ENCODE measurements at regions not wholly inside any gene's neighbourhood (a gene's known extent, or its start where the extent isn't known, plus 50 kb on each side); places are given as distances from the start of the nearest gene placed in this dataset.
"Not testable (repeated sequence)": the region's sequence is repeated elsewhere in the genome, so short reads cannot be mapped to it uniquely, and the experiment has no call there.

DNA sequence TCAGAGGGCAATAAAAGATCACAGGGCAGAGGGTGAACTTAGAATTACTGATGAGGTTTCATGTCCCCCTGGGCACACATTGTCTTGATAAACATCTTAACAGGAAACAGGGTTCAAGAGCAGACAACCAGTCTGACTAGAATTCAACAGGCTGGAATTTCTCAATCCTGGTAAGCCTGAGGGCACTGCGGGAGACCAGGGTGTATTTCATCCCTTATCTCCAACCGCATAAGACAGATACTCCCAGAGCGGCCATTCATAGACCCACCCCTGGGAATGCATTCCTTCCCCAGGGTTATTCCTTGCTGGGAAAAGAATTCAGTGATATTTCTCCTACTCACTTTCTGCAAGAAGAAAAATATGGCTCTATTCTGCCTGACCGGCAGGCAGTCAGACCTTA lies 549.5 kb upstream of the ADGRB3 start:
- TF ChIP-seq, protein P1, sequence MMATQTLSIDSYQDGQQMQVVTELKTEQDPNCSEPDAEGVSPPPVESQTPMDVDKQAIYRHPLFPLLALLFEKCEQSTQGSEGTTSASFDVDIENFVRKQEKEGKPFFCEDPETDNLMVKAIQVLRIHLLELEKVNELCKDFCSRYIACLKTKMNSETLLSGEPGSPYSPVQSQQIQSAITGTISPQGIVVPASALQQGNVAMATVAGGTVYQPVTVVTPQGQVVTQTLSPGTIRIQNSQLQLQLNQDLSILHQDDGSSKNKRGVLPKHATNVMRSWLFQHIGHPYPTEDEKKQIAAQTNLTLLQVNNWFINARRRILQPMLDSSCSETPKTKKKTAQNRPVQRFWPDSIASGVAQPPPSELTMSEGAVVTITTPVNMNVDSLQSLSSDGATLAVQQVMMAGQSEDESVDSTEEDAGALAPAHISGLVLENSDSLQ (IDR thresholded peaks at IDR 0.05), result 0 out of 2 replicates have a peak, but pooled peaks have one; percentile 41
- not testable (repeated sequence) for TF ChIP-seq ZNF384 (IDR thresholded peaks at IDR 0.05); FOXA1 (IDR thresholded peaks at IDR 0.05); LEF1 (IDR thresholded peaks at IDR 0.05; ENCODE audit: borderline replicate concordance)
